Stomach (tissue), 4 donors: ENCODE measurements at regions not wholly inside any gene's neighbourhood (a gene's known extent, or its start where the extent isn't known, plus 50 kb on each side); places are given as distances from the start of the nearest gene placed in this dataset.

ENCODE experiments used
- CTCF ChIP-seq, 7 experiments: fragments of 450-650 bp in 4 of 7; fragments of 200-600 bp in 3 of 7; sonication (generic) in 3 of 7; IDR thresholded peaks; one replicate each; pipeline ENCODE4 v1.5.1; 2016 to 2019; ENCODE audit warnings: antibody characterized with exemption in 7 of 7, control low read depth in 2 of 7, mild to moderate bottlenecking in 1 of 7
- POLR2A ChIP-seq, 4 donors: fragments of 450-650 bp; IDR thresholded peaks; one replicate each; pipeline ENCODE4 v1.6.1; 2016; ENCODE audit warnings: antibody characterized with exemption in 4 of 4, control low read depth in 2 of 4, mild to moderate bottlenecking in 1 of 4, moderate library complexity in 1 of 4
- POLR2AphosphoS5 ChIP-seq, 3 donors: sonication (generic); formaldehyde crosslinking; IDR thresholded peaks; one replicate each; pipeline ENCODE4 v1.6.1; 2016; ENCODE audit warnings: antibody characterized with exemption in 3 of 3

DNA sequence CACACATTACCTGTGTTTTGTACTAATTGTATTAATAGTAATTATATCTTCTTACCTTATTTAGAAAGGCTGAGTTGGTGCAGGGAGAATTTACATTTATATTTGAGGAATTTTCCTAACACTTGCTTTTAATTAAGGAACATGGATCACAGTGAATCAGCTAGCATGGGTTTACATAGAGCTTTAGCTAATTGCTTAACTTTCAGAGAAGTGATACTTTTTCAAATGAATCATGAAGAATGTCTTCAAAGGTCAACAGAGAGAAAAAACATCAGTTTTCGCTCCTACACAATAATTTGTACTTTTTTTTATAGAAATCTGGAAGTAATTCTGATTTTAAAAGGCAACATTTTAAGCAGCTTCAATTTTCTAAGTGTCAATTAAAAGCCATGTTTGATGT lies 195.0 kb upstream of the HEY2 start:
- no peak for TF ChIP-seq CTCF (IDR thresholded peaks at IDR 0.05)
- no peak for TF ChIP-seq POLR2A (IDR thresholded peaks at IDR 0.05)
- no peak for TF ChIP-seq POLR2AphosphoS5 (IDR thresholded peaks at IDR 0.05)
